ENCODE measurements at regions not wholly inside any gene's neighbourhood (a gene's known extent, or its start where the extent isn't known, plus 50 kb on each side); places are given as distances from the start of the nearest gene placed in this dataset.

- H3K4me1 Mint-ChIP-seq, result peaks cover 38% of the 10 kb centered on the region
- H3K9me3 Mint-ChIP-seq, result peaks cover 16% of the 10 kb centered on the region
- H3K27me3 Mint-ChIP-seq (ENCODE audit: low read depth), result no peaks in the 10 kb centered on the region
- ChIA-PET POLR2A (no interaction called here), CTCF (interaction anchor here (1.0 kb wide), 1 partner anchor 149 kb away, joined by 3 read pairs; no protein-coding TSS in a partner anchor)
- no peak for TF ChIP-seq AFF4 (CRISPR knock-in tag; IDR thresholded peaks at IDR 0.05; ENCODE audit: borderline replicate concordance)
- TF ChIP-seq MXD4 (CRISPR knock-in tag; IDR thresholded peaks at IDR 0.05; ENCODE audit: borderline replicate concordance), result no peak
- no peak for TF ChIP-seq HMGXB4 (CRISPR knock-in tag; IDR thresholded peaks at IDR 0.05)
- TF ChIP-seq EMX1 (CRISPR knock-in tag; IDR thresholded peaks at IDR 0.05), result no peak
- TF ChIP-seq, protein P1, sequence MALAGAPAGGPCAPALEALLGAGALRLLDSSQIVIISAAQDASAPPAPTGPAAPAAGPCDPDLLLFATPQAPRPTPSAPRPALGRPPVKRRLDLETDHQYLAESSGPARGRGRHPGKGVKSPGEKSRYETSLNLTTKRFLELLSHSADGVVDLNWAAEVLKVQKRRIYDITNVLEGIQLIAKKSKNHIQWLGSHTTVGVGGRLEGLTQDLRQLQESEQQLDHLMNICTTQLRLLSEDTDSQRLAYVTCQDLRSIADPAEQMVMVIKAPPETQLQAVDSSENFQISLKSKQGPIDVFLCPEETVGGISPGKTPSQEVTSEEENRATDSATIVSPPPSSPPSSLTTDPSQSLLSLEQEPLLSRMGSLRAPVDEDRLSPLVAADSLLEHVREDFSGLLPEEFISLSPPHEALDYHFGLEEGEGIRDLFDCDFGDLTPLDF (CRISPR knock-in tag; IDR thresholded peaks at IDR 0.05), result no peak
- no peak for TF ChIP-seq SMAD4 (CRISPR knock-in tag; IDR thresholded peaks at IDR 0.05)
- no peak for TF ChIP-seq JUN (CRISPR knock-in tag; IDR thresholded peaks at IDR 0.05)
- TF ChIP-seq CREB1 (CRISPR knock-in tag; IDR thresholded peaks at IDR 0.05), result no peak
- no peak for TF ChIP-seq TEAD4 (CRISPR knock-in tag; IDR thresholded peaks at IDR 0.05)
- TF ChIP-seq, protein P2, sequence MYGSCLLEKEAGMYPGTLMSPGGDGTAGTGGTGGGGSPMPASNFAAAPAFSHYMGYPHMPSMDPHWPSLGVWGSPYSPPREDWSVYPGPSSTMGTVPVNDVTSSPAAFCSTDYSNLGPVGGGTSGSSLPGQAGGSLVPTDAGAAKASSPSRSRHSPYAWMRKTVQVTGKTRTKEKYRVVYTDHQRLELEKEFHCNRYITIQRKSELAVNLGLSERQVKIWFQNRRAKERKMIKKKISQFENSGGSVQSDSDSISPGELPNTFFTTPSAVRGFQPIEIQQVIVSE (CRISPR knock-in tag; IDR thresholded peaks at IDR 0.05; ENCODE audit: borderline replicate concordance), result no peak
- no peak for TF ChIP-seq NFATC4 (CRISPR knock-in tag; IDR thresholded peaks at IDR 0.05)
- no peak for TF ChIP-seq GRHL2 (CRISPR knock-in tag; IDR thresholded peaks at IDR 0.05; ENCODE audit: insufficient replicate concordance, severe bottlenecking)
- TF ChIP-seq NFE2L1 (CRISPR knock-in tag; IDR thresholded peaks at IDR 0.05), result no peak
- no peak for TF ChIP-seq ZNF532 (CRISPR knock-in tag; IDR thresholded peaks at IDR 0.05; ENCODE audit: borderline replicate concordance)
- TF ChIP-seq, protein P3, sequence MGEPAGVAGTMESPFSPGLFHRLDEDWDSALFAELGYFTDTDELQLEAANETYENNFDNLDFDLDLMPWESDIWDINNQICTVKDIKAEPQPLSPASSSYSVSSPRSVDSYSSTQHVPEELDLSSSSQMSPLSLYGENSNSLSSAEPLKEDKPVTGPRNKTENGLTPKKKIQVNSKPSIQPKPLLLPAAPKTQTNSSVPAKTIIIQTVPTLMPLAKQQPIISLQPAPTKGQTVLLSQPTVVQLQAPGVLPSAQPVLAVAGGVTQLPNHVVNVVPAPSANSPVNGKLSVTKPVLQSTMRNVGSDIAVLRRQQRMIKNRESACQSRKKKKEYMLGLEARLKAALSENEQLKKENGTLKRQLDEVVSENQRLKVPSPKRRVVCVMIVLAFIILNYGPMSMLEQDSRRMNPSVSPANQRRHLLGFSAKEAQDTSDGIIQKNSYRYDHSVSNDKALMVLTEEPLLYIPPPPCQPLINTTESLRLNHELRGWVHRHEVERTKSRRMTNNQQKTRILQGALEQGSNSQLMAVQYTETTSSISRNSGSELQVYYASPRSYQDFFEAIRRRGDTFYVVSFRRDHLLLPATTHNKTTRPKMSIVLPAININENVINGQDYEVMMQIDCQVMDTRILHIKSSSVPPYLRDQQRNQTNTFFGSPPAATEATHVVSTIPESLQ (CRISPR knock-in tag; IDR thresholded peaks at IDR 0.05), result no peak
- DNase-seq (ENCODE audit: low spot score), result no peak
- H3K36me3 Mint-ChIP-seq, result peaks cover 22% of the 10 kb centered on the region
- H3K27ac Mint-ChIP-seq, result no peak overlapping the region
- ATAC-seq, result no peak
- H3K4me3 Mint-ChIP-seq, result no peak overlapping the region
Observed at GRCh38 chr7:49094866-49095265, 170.5 kb downstream of the CDC14C start.
